ENCODE measurements at regions not wholly inside any gene's neighbourhood (a gene's known extent, or its start where the extent isn't known, plus 50 kb on each side); places are given as distances from the start of the nearest gene placed in this dataset.
A peak's percentile ranks its signal among the peaks of the same experiment; 100 is the strongest.
"Not testable (repeated sequence)": the region's sequence is repeated elsewhere in the genome, so short reads cannot be mapped to it uniquely, and the experiment has no call there.

DNA sequence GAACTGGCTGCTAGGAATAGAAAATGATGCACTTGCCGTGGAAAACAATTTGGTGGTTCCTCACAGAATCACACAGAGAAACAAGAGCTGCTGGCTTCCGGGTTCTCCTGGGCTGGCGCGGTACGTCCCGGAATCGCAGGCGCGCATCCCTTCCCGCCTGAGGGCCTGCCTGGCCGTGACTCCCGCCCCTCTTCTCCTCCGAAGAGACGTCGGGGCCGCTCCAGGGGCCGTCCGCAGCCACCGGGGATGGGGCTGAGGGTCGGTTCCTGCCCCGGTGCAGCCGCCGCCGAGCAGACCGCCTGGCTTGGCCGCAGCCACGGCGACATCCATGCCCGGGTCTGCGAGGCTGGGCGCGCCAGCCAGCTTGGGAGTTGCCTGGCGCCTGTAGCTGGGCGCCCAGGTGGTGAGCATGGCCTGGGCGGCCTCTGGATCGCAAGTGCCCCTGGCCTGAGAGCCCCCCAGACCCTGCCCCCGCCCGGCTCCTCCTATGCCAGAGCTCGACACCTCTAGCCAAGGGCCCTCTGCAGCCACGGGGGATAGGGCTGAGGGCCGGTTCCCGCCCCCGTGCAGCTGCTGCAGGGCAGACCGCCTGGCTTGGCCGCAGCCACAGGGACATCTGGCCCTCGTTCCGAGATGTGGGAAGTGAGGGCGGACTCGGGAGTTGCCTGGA lies 83.9 kb upstream of the ZNG1F start:
- peak; percentile 3 to 26 for DNase-seq

DNA sequence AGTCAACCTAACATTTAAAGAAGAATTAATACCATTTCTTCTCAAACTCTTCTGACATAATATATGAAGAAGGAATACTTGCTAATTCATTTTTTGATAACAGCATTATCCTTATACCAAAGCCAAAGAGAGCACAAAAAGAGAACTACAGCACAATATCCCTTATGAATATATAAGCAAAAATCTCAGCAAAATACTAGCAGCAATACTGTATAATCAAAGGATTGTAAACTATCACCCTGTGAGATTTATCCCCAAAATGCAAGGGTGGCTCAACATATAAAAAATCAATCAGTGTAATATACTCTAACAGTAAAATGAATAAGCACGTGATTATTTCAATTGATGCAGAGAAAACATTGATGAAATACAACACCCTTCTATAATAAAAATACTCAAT lies 81.9 kb upstream of the ZNG1F start:
- not testable (repeated sequence) for DNase-seq

DNA sequence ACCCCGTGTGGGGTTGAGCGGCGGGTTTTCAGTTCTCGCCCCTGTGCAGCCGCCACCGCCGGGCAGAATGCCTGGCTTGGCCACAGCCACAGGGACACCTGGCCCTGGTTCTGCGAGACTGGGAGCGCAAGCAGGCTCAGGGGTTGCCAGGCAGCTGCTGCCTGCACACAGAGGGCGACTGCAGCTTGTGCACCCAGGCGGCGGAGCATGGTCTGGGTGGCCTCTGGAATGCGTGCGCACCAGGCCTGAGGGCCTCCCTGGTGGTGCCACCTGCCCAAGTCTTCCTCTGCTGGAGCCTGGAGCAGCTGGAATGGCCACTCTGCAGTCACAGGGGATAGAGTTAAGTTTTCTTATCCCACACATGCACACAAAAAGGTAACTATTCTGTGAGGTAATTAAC lies 80.4 kb upstream of the ZNG1F start:
- not testable (repeated sequence) for DNase-seq

DNA sequence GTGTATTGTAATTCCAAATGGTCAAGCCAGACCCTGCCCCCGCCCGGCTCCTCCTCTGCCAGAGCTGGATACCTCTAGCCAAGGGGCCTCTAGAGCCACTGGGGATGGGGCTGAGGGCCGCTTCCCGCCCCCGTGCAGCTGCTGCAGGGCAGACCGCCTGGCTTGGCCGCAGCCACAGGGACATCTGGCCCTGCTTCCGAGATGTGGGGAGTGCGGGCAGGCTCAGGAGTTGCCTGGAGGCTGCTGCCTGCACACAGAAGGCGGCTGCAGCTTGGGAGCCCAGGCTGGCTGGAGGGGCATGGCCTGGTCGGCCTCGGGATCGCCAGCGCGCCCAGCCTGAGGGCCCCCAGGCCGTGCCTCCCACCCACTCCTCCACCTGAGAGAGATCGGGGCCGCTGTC lies 79.9 kb upstream of the ZNG1F start:
- not testable (repeated sequence) for DNase-seq

DNA sequence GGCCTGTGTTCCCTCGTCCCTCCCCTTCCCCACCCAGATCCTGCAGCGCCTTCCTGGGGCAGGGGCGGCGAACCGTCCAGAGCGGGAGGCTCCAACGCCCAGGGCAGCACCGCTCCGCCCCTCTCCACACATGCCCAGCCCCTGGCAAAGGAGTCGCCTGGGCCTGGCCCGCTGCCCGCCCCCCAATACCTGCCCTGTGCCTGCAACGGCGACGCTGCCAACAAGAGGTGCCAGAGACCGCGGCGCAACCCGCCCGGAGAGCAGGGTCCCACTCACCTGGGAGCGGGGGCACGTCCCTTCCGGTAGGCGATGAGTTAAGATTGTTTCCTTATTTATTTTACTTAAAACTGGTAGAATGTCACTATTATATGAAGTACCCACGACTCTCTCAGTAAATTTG lies 77.5 kb upstream of the ZNG1F start:
- not testable (repeated sequence) for DNase-seq

DNA sequence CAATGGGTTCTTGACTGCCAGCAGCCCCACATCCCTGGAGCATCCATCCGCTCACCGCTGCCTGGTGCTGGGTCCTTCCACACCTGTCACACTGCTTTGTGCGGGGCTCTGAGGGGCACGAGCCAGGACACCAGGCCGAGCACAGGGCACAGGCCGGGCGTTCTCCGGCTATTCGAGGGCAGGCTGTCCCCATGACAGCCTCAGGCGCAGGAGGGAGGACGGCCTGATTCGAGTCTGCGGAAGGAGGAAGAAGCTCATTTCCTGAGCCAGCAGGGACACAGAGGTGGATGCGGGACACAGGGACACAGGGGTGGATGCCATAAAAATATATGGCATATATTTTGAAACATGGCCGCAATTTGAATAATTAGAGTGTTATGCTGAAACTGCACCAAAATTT lies 76.9 kb upstream of the ZNG1F start:
- not testable (repeated sequence) for DNase-seq

DNA sequence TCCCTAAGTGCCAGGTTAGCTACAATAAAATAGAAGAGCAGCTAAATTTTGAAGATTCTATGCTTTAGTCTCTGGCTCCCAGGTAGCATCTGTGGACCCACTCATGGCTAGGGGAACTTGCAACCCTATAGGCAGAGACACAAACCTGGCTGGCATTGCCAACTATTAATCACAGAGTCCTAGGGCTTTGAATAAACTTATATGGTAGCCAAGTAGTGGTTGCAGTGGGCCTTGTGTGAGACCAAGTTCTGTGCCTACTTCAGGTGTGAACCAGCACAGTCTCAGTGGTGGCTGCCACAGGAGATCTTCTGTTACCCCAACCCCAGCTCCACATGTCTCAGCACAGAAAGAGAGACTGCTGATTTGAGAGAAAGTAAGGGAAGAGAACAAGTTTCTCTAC lies 62.9 kb upstream of the ZNG1F start:
- DNase-seq = not testable (repeated sequence)

DNA sequence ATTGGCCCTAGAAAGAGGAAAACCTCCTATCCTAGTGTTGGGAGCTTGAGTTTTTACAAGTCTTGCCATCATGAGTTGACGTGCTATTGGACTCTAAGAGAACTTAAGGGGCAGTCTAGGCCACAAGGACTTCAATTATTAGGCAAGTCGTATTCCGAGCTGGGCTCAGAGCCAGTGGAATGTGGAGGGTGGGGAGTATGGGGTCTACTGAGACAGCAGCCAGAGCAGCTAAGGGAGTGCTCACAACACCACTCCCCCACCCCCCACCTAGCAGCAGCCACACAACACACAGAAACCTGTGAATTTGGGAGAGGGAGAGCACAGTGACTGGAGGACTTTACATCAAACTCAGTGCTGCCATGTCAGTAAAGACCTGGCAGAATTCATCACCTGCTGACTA lies 62.0 kb upstream of the ZNG1F start:
- not testable (repeated sequence) for DNase-seq

DNA sequence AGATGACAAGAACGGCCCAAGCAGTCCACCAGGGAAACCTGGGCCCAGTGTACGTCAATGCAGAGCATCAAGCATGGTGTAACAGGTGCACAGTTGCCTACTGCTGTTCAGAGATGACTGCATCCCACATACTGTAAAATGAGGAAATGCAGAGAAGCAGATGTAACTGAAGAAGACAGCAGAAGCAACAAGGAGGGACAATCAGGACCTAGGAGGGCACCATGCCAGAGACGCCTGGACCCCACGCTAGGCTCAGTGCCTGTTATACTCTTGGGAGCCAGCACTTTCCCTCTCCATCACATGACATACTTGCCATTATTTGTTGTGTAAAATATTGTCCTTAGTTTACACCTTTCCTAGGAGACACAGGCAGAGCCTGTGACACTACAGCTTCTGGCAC lies 57.6 kb upstream of the ZNG1F start:
- DNase-seq = not testable (repeated sequence)

All from CD4-positive, alpha-beta T cell treated with Interleukin-1 beta for 1 hour (primary cell).